Stomach smooth muscle (tissue), 2 donors: ENCODE measurements at regions not wholly inside any gene's neighbourhood (a gene's known extent, or its start where the extent isn't known, plus 50 kb on each side); places are given as distances from the start of the nearest gene placed in this dataset.
"Not testable (repeated sequence)": the region's sequence is repeated elsewhere in the genome, so short reads cannot be mapped to it uniquely, and the experiment has no call there.

Source experiments
- H3K27ac ChIP-seq: one replicate; pipeline ENCODE4 v1.7.0; 2013; ENCODE audit warnings: mild to moderate bottlenecking, low read length, inconsistent platforms
- H3K27me3 ChIP-seq, 2 donors: one replicate each; pipeline ENCODE4 v1.7.0; 2013; ENCODE audit warnings: low read length in 2 of 2; ENCODE audit not compliant: insufficient read depth in 2 of 2, control insufficient read depth in 1 of 2
- H3K36me3 ChIP-seq, 2 donors: one replicate each; pipeline ENCODE4 v1.7.0; 2013; ENCODE audit warnings: low read length in 2 of 2; ENCODE audit not compliant: control insufficient read depth in 2 of 2, insufficient read depth in 2 of 2
- H3K4me1 ChIP-seq: one replicate; pipeline ENCODE4 v1.7.0; 2013; ENCODE audit warnings: low read length; ENCODE audit not compliant: control insufficient read depth, insufficient read depth
- H3K4me3 ChIP-seq, 2 donors: one replicate each; pipeline ENCODE4 v1.7.0; 2013; ENCODE audit warnings: low read length in 2 of 2
- H3K9ac ChIP-seq, 2 donors: one replicate each; pipeline ENCODE4 v1.7.0; 2013; ENCODE audit warnings: low read length in 2 of 2, mild to moderate bottlenecking in 1 of 2
- H3K9me3 ChIP-seq, 2 donors: one replicate each; pipeline ENCODE4 v1.7.0; 2013; ENCODE audit warnings: low read length in 2 of 2; ENCODE audit not compliant: control insufficient read depth in 2 of 2
- donor health status: healthy.
- donor health status: Pancreatic carcinoma.

- no peaks in the 10 kb centered on the region for H3K4me1 ChIP-seq
- no peak overlapping the region for H3K9ac ChIP-seq
- H3K27ac ChIP-seq = no peak overlapping the region
- no peaks in the 10 kb centered on the region for H3K36me3 ChIP-seq
- H3K4me3 ChIP-seq = no peak overlapping the region
- no peaks in the 10 kb centered on the region for H3K9me3 ChIP-seq
- no peaks in the 10 kb centered on the region for H3K27me3 ChIP-seq
Measured at GRCh38 chr4:128424527-128425497, 137.2 kb upstream of the PGRMC2 start.

- not testable (repeated sequence) for H3K36me3 ChIP-seq, H3K27ac ChIP-seq, H3K4me3 ChIP-seq, H3K4me1 ChIP-seq, H3K9me3 ChIP-seq, H3K27me3 ChIP-seq, H3K9ac ChIP-seq
Measured at GRCh38 chr4:128422296-128422695, 134.7 kb upstream of the PGRMC2 start.

- no peaks in the 10 kb centered on the region for H3K36me3 ChIP-seq
- no peak overlapping the region for H3K27ac ChIP-seq
- H3K27me3 ChIP-seq = no peaks in the 10 kb centered on the region
- H3K9ac ChIP-seq = no peak overlapping the region
- H3K4me3 ChIP-seq = no peak overlapping the region
- no peaks in the 10 kb centered on the region for H3K4me1 ChIP-seq
- no peaks in the 10 kb centered on the region for H3K9me3 ChIP-seq
Measured at GRCh38 chr4:128416921-128417320, 129.3 kb upstream of the PGRMC2 start.

- Histone ChIP-seq H3K4me1 (no peaks in the 10 kb centered on the region), H3K9me3 (no peaks in the 10 kb centered on the region), H3K36me3 (no peaks in the 10 kb centered on the region), H3K9ac (no peak overlapping the region), H3K27ac (no peak overlapping the region), H3K4me3 (no peak overlapping the region), H3K27me3 (no peaks in the 10 kb centered on the region)
Measured at GRCh38 chr4:128410037-128410436, 122.4 kb upstream of the PGRMC2 start.

GRCh38 chr4:128403586-128403985, 116.0 kb upstream of the PGRMC2 start:
- Histone ChIP-seq H3K4me3 (no peak overlapping the region), H3K27ac (no peak overlapping the region), H3K9me3 (no peaks in the 10 kb centered on the region), H3K4me1 (no peaks in the 10 kb centered on the region), H3K9ac (no peak overlapping the region), H3K27me3 (no peaks in the 10 kb centered on the region), H3K36me3 (no peaks in the 10 kb centered on the region)

GRCh38 chr4:128394778-128395177, 107.2 kb upstream of the PGRMC2 start:
- Histone ChIP-seq H3K4me3 (no peak overlapping the region), H3K27ac (no peak overlapping the region), H3K27me3 (no peaks in the 10 kb centered on the region), H3K9me3 (no peaks in the 10 kb centered on the region), H3K4me1 (peaks cover 8% of the 10 kb centered on the region), H3K36me3 (no peaks in the 10 kb centered on the region), H3K9ac (no peak overlapping the region)

- peak overlapping the region; percentile 43 for H3K27ac ChIP-seq
- H3K9ac ChIP-seq = no peak overlapping the region
- peaks cover 11% of the 10 kb centered on the region for H3K4me1 ChIP-seq
- no peaks in the 10 kb centered on the region for H3K27me3 ChIP-seq
- peak overlapping the region; percentile 36 to 41 for H3K4me3 ChIP-seq
- no peaks in the 10 kb centered on the region for H3K36me3 ChIP-seq
- H3K9me3 ChIP-seq = no peaks in the 10 kb centered on the region
Measured at GRCh38 chr4:128393101-128393704, 105.6 kb upstream of the PGRMC2 start.

- Histone ChIP-seq H3K4me1 (peaks cover 35% of the 10 kb centered on the region), H3K36me3 (no peaks in the 10 kb centered on the region), H3K9ac (no peak overlapping the region), H3K27ac (peak overlapping the region; percentile 12), H3K9me3 (no peaks in the 10 kb centered on the region), H3K27me3 (no peaks in the 10 kb centered on the region), H3K4me3 (no peak overlapping the region)
Measured at GRCh38 chr4:128390475-128390996, 102.9 kb upstream of the PGRMC2 start.

GRCh38 chr4:128388796-128389195, 101.2 kb upstream of the PGRMC2 start:
- no peak overlapping the region for H3K4me3 ChIP-seq
- no peaks in the 10 kb centered on the region for H3K36me3 ChIP-seq
- H3K4me1 ChIP-seq = peaks cover 45% of the 10 kb centered on the region
- H3K27ac ChIP-seq = no peak overlapping the region
- H3K9me3 ChIP-seq = no peaks in the 10 kb centered on the region
- no peaks in the 10 kb centered on the region for H3K27me3 ChIP-seq
- no peak overlapping the region for H3K9ac ChIP-seq

GRCh38 chr4:128388352-128388630, 100.7 kb upstream of the PGRMC2 start:
- Histone ChIP-seq H3K36me3 (no peaks in the 10 kb centered on the region), H3K9me3 (no peaks in the 10 kb centered on the region), H3K27ac (peak overlapping the region; percentile 63), H3K27me3 (no peaks in the 10 kb centered on the region), H3K4me1 (peaks cover 42% of the 10 kb centered on the region), H3K9ac (no peak overlapping the region), H3K4me3 (no peak overlapping the region)
